Esophagus squamous epithelium (tissue), 5 donors: ENCODE measurements at regions not wholly inside any gene's neighbourhood (a gene's known extent, or its start where the extent isn't known, plus 50 kb on each side); places are given as distances from the start of the nearest gene placed in this dataset.

Experiments used
- DNase-seq: peaks from one replicate; lab custom pipeline; 2025; lab: John Stamatoyannopoulos, UW
- H3K27ac ChIP-seq, 4 donors: fragments of 200-600 bp; sonication (generic); one replicate each; pipeline ENCODE4 v1.5.1; 2016 to 2019; ENCODE audit warnings: mild to moderate bottlenecking in 1 of 4
- H3K27me3 ChIP-seq, 4 donors: fragments of 200-600 bp; sonication (generic); 1 replicate in 3 of 4; 2 replicates in 1 of 4; pipeline versions ENCODE4 v1.5.1 to v1.6.0; 2017 to 2021; ENCODE audit warnings: antibody characterized with exemption in 1 of 4
- H3K36me3 ChIP-seq, 3 donors: fragments of 200-600 bp; sonication (generic); one replicate each; pipeline ENCODE4 v1.5.1; 2016 to 2019
- H3K4me1 ChIP-seq, 3 donors: fragments of 200-600 bp; sonication (generic); one replicate each; pipeline ENCODE4 v1.5.1; 2017 to 2019
- H3K4me3 ChIP-seq, 4 donors: fragments of 200-600 bp; sonication (generic); 1 replicate in 3 of 4; 2 replicates in 1 of 4; pipeline ENCODE4 v1.5.1; 2016 to 2019; ENCODE audit warnings: mild to moderate bottlenecking in 2 of 4, moderate library complexity in 1 of 4
- H3K9me3 ChIP-seq, 3 donors: fragments of 200-600 bp; sonication (generic); one replicate each; pipeline ENCODE4 v1.5.1; 2016 to 2019
- CTCF ChIP-seq, 6 experiments: fragments of 450-650 bp in 4 of 6; fragments of 200-600 bp in 2 of 6; sonication (generic) in 2 of 6; IDR thresholded peaks; one replicate each; pipeline ENCODE4 v1.5.1; 2016 to 2019; ENCODE audit warnings: antibody characterized with exemption in 6 of 6, mild to moderate bottlenecking in 4 of 6, moderate library complexity in 4 of 6
- POLR2A ChIP-seq, 4 donors: fragments of 450-650 bp; IDR thresholded peaks; one replicate each; pipeline ENCODE4 v1.6.1; 2017; ENCODE audit warnings: antibody characterized with exemption in 4 of 4, mild to moderate bottlenecking in 4 of 4, moderate library complexity in 3 of 4
- WGBS, 2 donors: methylation state at CpG; one replicate each; pipeline ENCODE4 v1.1.5; 2018; 5-methylcytosine and 5-hydroxymethylcytosine counted together
- intact Hi-C: fragments of 100-400 bp; cut with DNase I; formaldehyde crosslinking; loops from one replicate; pipeline ENCODE4 v1.15.0; 2022
- donor health status: DM: yes; HTN: yes; CAD: no.

- intact Hi-C loops, result no loop called here
- Histone ChIP-seq H3K27ac (no peak overlapping the region), H3K4me1 (no peaks in the 10 kb centered on the region), H3K4me3 (no peak overlapping the region), H3K9me3 (no peaks in the 10 kb centered on the region), H3K36me3 (no peaks in the 10 kb centered on the region), H3K27me3 (no peaks in the 10 kb centered on the region)
- DNase-seq, result no peak
- 90 to 96% methylated on average over 1 of the region's 1 CpG for WGBS, 2 donors
- TF ChIP-seq CTCF (IDR thresholded peaks at IDR 0.05) (no peak), POLR2A (IDR thresholded peaks at IDR 0.05) (no peak)
Measured at GRCh38 chr2:144128130-144128746, 391.7 kb downstream of the ZEB2 start.

- H3K4me1 ChIP-seq, result no peaks in the 10 kb centered on the region
- no peak overlapping the region for H3K4me3 ChIP-seq
- DNase-seq, result no peak
- WGBS, 2 donors, result 93 to 95% methylated on average over 2 of the region's 2 CpGs
- no peaks in the 10 kb centered on the region for H3K27me3 ChIP-seq
- intact Hi-C loops, result no loop called here
- H3K9me3 ChIP-seq, result no peaks in the 10 kb centered on the region
- H3K27ac ChIP-seq, result no peak overlapping the region
- no peak for TF ChIP-seq POLR2A (IDR thresholded peaks at IDR 0.05)
- no peak for TF ChIP-seq CTCF (IDR thresholded peaks at IDR 0.05)
- H3K36me3 ChIP-seq, result no peaks in the 10 kb centered on the region
Measured at GRCh38 chr2:144127693-144128092, 392.2 kb downstream of the ZEB2 start.

- 90 to 95% methylated on average over 1 of the region's 1 CpG for WGBS, 2 donors
- TF ChIP-seq CTCF (IDR thresholded peaks at IDR 0.05) (no peak), POLR2A (IDR thresholded peaks at IDR 0.05) (no peak)
- no peaks in the 10 kb centered on the region for H3K4me1 ChIP-seq
Measured at GRCh38 chr2:144126302-144126701, 393.6 kb downstream of the ZEB2 start.

GRCh38 chr2:144125751-144126150, 394.2 kb downstream of the ZEB2 start:
- intact Hi-C loops, result no loop called here
- Histone ChIP-seq H3K36me3 (no peaks in the 10 kb centered on the region), H3K27ac (no peak overlapping the region), H3K4me3 (no peak overlapping the region), H3K27me3 (no peaks in the 10 kb centered on the region), H3K9me3 (no peaks in the 10 kb centered on the region), H3K4me1 (no peaks in the 10 kb centered on the region)
- WGBS, 2 donors, result 80 to 83% methylated on average over 2 of the region's 2 CpGs
- TF ChIP-seq CTCF (IDR thresholded peaks at IDR 0.05) (no peak), POLR2A (IDR thresholded peaks at IDR 0.05) (no peak)
- DNase-seq, result no peak

More at GRCh38 chr2:144126302-144126701, 393.6 kb downstream of the ZEB2 start:
- Histone ChIP-seq H3K36me3 (no peaks in the 10 kb centered on the region), H3K9me3 (no peaks in the 10 kb centered on the region), H3K4me3 (no peak overlapping the region), H3K27ac (no peak overlapping the region), H3K27me3 (no peaks in the 10 kb centered on the region)
- no peak for DNase-seq
- intact Hi-C loops, result no loop called here

GRCh38 chr2:144124882-144125281, 395.0 kb downstream of the ZEB2 start:
- H3K4me3 ChIP-seq, result no peak overlapping the region
- intact Hi-C loops, result no loop called here
- H3K36me3 ChIP-seq, result no peaks in the 10 kb centered on the region
- TF ChIP-seq POLR2A (IDR thresholded peaks at IDR 0.05) (no peak), CTCF (IDR thresholded peaks at IDR 0.05) (no peak)
- H3K9me3 ChIP-seq, result no peaks in the 10 kb centered on the region
- H3K27me3 ChIP-seq, result no peaks in the 10 kb centered on the region
- H3K27ac ChIP-seq, result no peak overlapping the region
- no peak for DNase-seq
- WGBS, 2 donors, result 86 to 94% methylated on average over 4 of the region's 4 CpGs
- no peaks in the 10 kb centered on the region for H3K4me1 ChIP-seq
